ENCODE measurements at regions not wholly inside any gene's neighbourhood (a gene's known extent, or its start where the extent isn't known, plus 50 kb on each side); places are given as distances from the start of the nearest gene placed in this dataset.

DNA sequence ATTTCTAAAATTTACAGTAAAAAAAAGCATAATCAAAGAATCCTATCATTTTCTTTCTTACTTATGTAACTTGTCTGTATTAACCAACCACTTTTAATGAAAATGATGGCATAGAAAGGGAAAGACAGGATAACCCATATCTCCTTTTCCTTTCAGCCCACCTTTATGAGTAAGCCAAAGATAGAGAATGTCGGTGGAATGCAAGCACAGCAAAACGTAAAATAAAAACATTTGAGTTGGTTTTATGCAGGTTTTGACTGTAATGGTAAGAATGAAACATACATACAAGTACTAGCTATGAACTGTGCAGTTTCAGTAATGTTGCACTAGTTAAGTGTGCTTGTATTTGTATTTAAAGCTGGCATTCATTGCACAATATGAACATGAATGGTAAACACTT, 360.3 kb downstream of the FOXG1 start:
- Histone ChIP-seq H3K79me1 (ENCODE audit: insufficient read depth, low read depth, low read length, poor library complexity, severe bottlenecking) (no peaks in the 10 kb centered on the region), H3K9ac (ENCODE audit: extremely low read depth, insufficient read length, low read length) (no peak overlapping the region), H2AFZ (ENCODE audit: low read length) (no peak overlapping the region), H2BK15ac (ENCODE audit: low read depth, low read length) (no peak overlapping the region), H2BK5ac (ENCODE audit: insufficient read length, low read length) (no peak overlapping the region), H3K9me3 (ENCODE audit: control insufficient read depth, low read depth, low read length) (no peaks in the 10 kb centered on the region), H2BK120ac (ENCODE audit: low read depth, low read length, poor library complexity, severe bottlenecking) (no peak overlapping the region), H2BK20ac (ENCODE audit: low read depth, low read length, poor library complexity, severe bottlenecking) (no peak overlapping the region), H3K4me1 (ENCODE audit: insufficient read depth, low read length) (no peaks in the 10 kb centered on the region), H4K5ac (ENCODE audit: insufficient read length, low read depth, low read length) (no peak overlapping the region), H3K4me2 (ENCODE audit: insufficient read depth, insufficient read length, low read length) (no peak overlapping the region), H3K27ac (ENCODE audit: insufficient read length, low read depth, low read length) (no peak overlapping the region), H2BK12ac (ENCODE audit: insufficient read length, low read depth, low read length) (no peak overlapping the region), H3K27me3 (ENCODE audit: insufficient read depth, low read length) (no peaks in the 10 kb centered on the region), H3K56ac (ENCODE audit: insufficient read length, low read depth, low read length) (no peak overlapping the region), H4K91ac (ENCODE audit: insufficient read length, low read depth, low read length) (no peak overlapping the region), H4K8ac (replicated peaks; ENCODE audit: insufficient read length, low read depth, low read length) (no peak overlapping the region), H3K14ac (ENCODE audit: insufficient read depth, low read length) (no peak overlapping the region), H4K20me1 (ENCODE audit: control insufficient read depth, insufficient read depth, insufficient read length) (no peaks in the 10 kb centered on the region), H3K23ac (ENCODE audit: insufficient read length, low read depth, low read length) (no peak overlapping the region), H3K23me2 (ENCODE audit: insufficient read length, low read depth, low read length, poor library complexity, severe bottlenecking) (no peaks in the 10 kb centered on the region), H3K4ac (ENCODE audit: low read depth, low read length) (no peak overlapping the region), H2AK5ac (ENCODE audit: insufficient read length, low read length) (no peak overlapping the region), H3K79me2 (ENCODE audit: insufficient read depth, low read length) (no peaks in the 10 kb centered on the region), H3K18ac (ENCODE audit: insufficient read length, low read depth, low read length) (no peak overlapping the region), H3T11ph (ENCODE audit: low read length) (no peak overlapping the region)
- Mint-ChIP-seq H3K27me3 (ENCODE audit: low read depth) (peaks cover 1% of the 10 kb centered on the region; the same call in 1 of the 2 replicates), H3K27ac (no peak overlapping the region), H3K4me1 (no peaks in the 10 kb centered on the region), H3K4me3 (no peak overlapping the region), H3K36me3 (ENCODE audit: insufficient read depth in 1 of 3, low read depth in 3 of 3) (peaks cover 0 to 17% (median 0%) of the 10 kb centered on the region in 3 experiments; a peak in 2 of 7 replicates), H3K9me3 (no peaks in the 10 kb centered on the region)
- no peak for DNase-seq
- WGBS (ENCODE audit: extremely low coverage, insufficient read length, low lambda C conversion rate) = no CpG with 5 or more reads among the region's 2 CpGs
- TF ChIP-seq, protein P1, sequence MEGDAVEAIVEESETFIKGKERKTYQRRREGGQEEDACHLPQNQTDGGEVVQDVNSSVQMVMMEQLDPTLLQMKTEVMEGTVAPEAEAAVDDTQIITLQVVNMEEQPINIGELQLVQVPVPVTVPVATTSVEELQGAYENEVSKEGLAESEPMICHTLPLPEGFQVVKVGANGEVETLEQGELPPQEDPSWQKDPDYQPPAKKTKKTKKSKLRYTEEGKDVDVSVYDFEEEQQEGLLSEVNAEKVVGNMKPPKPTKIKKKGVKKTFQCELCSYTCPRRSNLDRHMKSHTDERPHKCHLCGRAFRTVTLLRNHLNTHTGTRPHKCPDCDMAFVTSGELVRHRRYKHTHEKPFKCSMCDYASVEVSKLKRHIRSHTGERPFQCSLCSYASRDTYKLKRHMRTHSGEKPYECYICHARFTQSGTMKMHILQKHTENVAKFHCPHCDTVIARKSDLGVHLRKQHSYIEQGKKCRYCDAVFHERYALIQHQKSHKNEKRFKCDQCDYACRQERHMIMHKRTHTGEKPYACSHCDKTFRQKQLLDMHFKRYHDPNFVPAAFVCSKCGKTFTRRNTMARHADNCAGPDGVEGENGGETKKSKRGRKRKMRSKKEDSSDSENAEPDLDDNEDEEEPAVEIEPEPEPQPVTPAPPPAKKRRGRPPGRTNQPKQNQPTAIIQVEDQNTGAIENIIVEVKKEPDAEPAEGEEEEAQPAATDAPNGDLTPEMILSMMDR (conservative IDR thresholded peaks at IDR 0.05) = no peak

Data from H9 (cell line).